Fibroblast of lung (primary cell): ENCODE measurements at regions not wholly inside any gene's neighbourhood (a gene's known extent, or its start where the extent isn't known, plus 50 kb on each side); places are given as distances from the start of the nearest gene placed in this dataset.

ENCODE experiments used
- DNase-seq, 2 donors: peaks; one replicate each; pipeline versions ENCODE4 v3.0.0 to v3.0.0-alpha.2; 2010; ENCODE audit warnings: low read depth in 2 of 2
- H2AFZ ChIP-seq: 2 replicates; pipeline ENCODE4 v1.5.1; 2012; ENCODE audit warnings: low read length, control low read depth, inconsistent platforms
- H3K27ac ChIP-seq: 2 replicates; pipeline ENCODE4 v1.5.1; 2011; ENCODE audit warnings: low read length, control low read depth; ENCODE audit not compliant: insufficient read depth
- H3K27me3 ChIP-seq: 2 replicates; pipeline ENCODE4 v1.5.1; 2011; ENCODE audit warnings: mild to moderate bottlenecking, low read length; ENCODE audit not compliant: control insufficient read depth, insufficient read depth
- H3K36me3 ChIP-seq: 2 replicates; pipeline ENCODE4 v1.5.1; 2011; ENCODE audit warnings: low read length; ENCODE audit not compliant: control insufficient read depth, insufficient read depth
- H3K4me1 ChIP-seq: 2 replicates; pipeline ENCODE4 v1.5.1; 2011; ENCODE audit warnings: low read length; ENCODE audit not compliant: control insufficient read depth, insufficient read depth; ENCODE audit errors: extremely low read depth
- H3K4me2 ChIP-seq: 2 replicates; pipeline ENCODE4 v1.5.1; 2011; ENCODE audit warnings: low read length, control low read depth; ENCODE audit not compliant: insufficient read depth; ENCODE audit errors: extremely low read depth
- H3K4me3 ChIP-seq, 4 experiments: fragments of 200-600 bp in 1 of 4; sonication (generic) in 1 of 4; replicated peaks in 1 of 4; 2 replicates each; pipeline ENCODE4 v1.5.1; 2011 to 2016; ENCODE audit warnings: low read length in 4 of 4, low read depth in 3 of 4, mild to moderate bottlenecking in 3 of 4, control low read depth in 2 of 4, inconsistent platforms in 1 of 4, mixed read lengths in 1 of 4; ENCODE audit not compliant: insufficient read depth in 1 of 4; ENCODE audit errors: control extremely low read depth in 1 of 4
- H3K79me2 ChIP-seq: 2 replicates; pipeline ENCODE4 v1.5.1; 2012; ENCODE audit warnings: mild to moderate bottlenecking, low read length, inconsistent platforms; ENCODE audit not compliant: control insufficient read depth, insufficient read depth
- H3K9ac ChIP-seq: 2 replicates; pipeline ENCODE4 v1.5.1; 2011; ENCODE audit warnings: mild to moderate bottlenecking, low read length, control low read depth; ENCODE audit not compliant: insufficient read depth
- H3K9me3 ChIP-seq: 2 replicates; pipeline ENCODE4 v1.5.1; 2012; ENCODE audit warnings: low read depth, low read length; ENCODE audit not compliant: control insufficient read depth, insufficient read depth
- H4K20me1 ChIP-seq: 2 replicates; pipeline ENCODE4 v1.5.1; 2011; ENCODE audit warnings: low read length; ENCODE audit not compliant: control insufficient read depth, insufficient read depth; ENCODE audit errors: extremely low read depth
- CTCF ChIP-seq, 2 donors: IDR thresholded peaks in 1 of 2; conservative IDR thresholded peaks in 1 of 2; 1 replicate in 1 of 2; 2 replicates in 1 of 2; pipeline ENCODE4 v1.5.1; 2011 to 2012; ENCODE audit warnings: low read length in 2 of 2, control low read depth in 1 of 2, inconsistent platforms in 1 of 2, low read depth in 1 of 2, mild to moderate bottlenecking in 1 of 2
- EZH2 ChIP-seq: IDR thresholded peaks from 2 replicates; pipeline ENCODE4 v1.5.1; 2012; ENCODE audit warnings: low read length, control low read depth, mild to moderate bottlenecking; ENCODE audit errors: missing control alignments

- Histone ChIP-seq H3K9me3 (no peaks in the 10 kb centered on the region), H3K27me3 (no peaks in the 10 kb centered on the region), H3K9ac (no peak overlapping the region), H3K27ac (no peak overlapping the region), H3K36me3 (no peaks in the 10 kb centered on the region), H4K20me1 (no peaks in the 10 kb centered on the region), H3K4me1 (no peaks in the 10 kb centered on the region), H3K79me2 (no peaks in the 10 kb centered on the region), H2AFZ (no peak overlapping the region), H3K4me3 (no peak overlapping the region), H3K4me2 (no peak overlapping the region)
- TF ChIP-seq EZH2 = no peak
- no peak for TF ChIP-seq CTCF (conservative IDR thresholded peaks at IDR 0.05 in 1 of 2, IDR thresholded peaks at IDR 0.05 in 1 of 2; ENCODE audit: low read depth in 1 of 2, low read length in 2 of 2)
- DNase-seq = peak; percentile 14 to 28
Measured at GRCh38 chr1:185373813-185374529, 56.9 kb upstream of the IVNS1ABP start.

GRCh38 chr1:185369786-185370185, 52.7 kb upstream of the IVNS1ABP start:
- H3K79me2 ChIP-seq = no peaks in the 10 kb centered on the region
- no peak overlapping the region for H3K4me3 ChIP-seq
- H4K20me1 ChIP-seq = no peaks in the 10 kb centered on the region
- H3K27me3 ChIP-seq = no peaks in the 10 kb centered on the region
- H3K27ac ChIP-seq = no peak overlapping the region
- no peaks in the 10 kb centered on the region for H3K36me3 ChIP-seq
- no peak overlapping the region for H3K9ac ChIP-seq
- TF ChIP-seq CTCF (conservative IDR thresholded peaks at IDR 0.05 in 1 of 2, IDR thresholded peaks at IDR 0.05 in 1 of 2; ENCODE audit: low read depth in 1 of 2, low read length in 2 of 2) = no peak
- TF ChIP-seq EZH2 = no peak
- H2AFZ ChIP-seq = no peak overlapping the region
- H3K9me3 ChIP-seq = no peaks in the 10 kb centered on the region
- H3K4me2 ChIP-seq = no peak overlapping the region
- no peaks in the 10 kb centered on the region for H3K4me1 ChIP-seq
- peak in 1 of 2 donors; percentile 11 for DNase-seq

- H3K4me3 ChIP-seq = no peak overlapping the region
- no peak overlapping the region for H3K4me2 ChIP-seq
- no peak for DNase-seq
- H3K9ac ChIP-seq = no peak overlapping the region
- TF ChIP-seq CTCF (conservative IDR thresholded peaks at IDR 0.05 in 1 of 2, IDR thresholded peaks at IDR 0.05 in 1 of 2; ENCODE audit: low read depth in 1 of 2, low read length in 2 of 2) = no peak
- no peak for TF ChIP-seq EZH2
- H3K9me3 ChIP-seq = no peaks in the 10 kb centered on the region
- H4K20me1 ChIP-seq = no peaks in the 10 kb centered on the region
- H3K4me1 ChIP-seq = no peaks in the 10 kb centered on the region
- no peaks in the 10 kb centered on the region for H3K27me3 ChIP-seq
- no peak overlapping the region for H2AFZ ChIP-seq
- no peaks in the 10 kb centered on the region for H3K79me2 ChIP-seq
- H3K36me3 ChIP-seq = no peaks in the 10 kb centered on the region
- H3K27ac ChIP-seq = no peak overlapping the region
Measured at GRCh38 chr1:185368913-185369491, 52.0 kb upstream of the IVNS1ABP start.
